ENCODE measurements at regions not wholly inside any gene's neighbourhood (a gene's known extent, or its start where the extent isn't known, plus 50 kb on each side); places are given as distances from the start of the nearest gene placed in this dataset.
"Not testable (repeated sequence)": the region's sequence is repeated elsewhere in the genome, so short reads cannot be mapped to it uniquely, and the experiment has no call there.

GRCh38 chr6:164078532-164079274 lies 664.2 kb downstream of the QKI start:
- Mint-ChIP-seq H3K4me3 (ENCODE audit: unreplicated experiment) (no peak overlapping the region), H3K27me3 (ENCODE audit: low read depth, unreplicated experiment) (peaks cover 5% of the 10 kb centered on the region), H3K27ac (ENCODE audit: unreplicated experiment) (no peak overlapping the region), H3K4me1 (ENCODE audit: low read depth, unreplicated experiment) (no peaks in the 10 kb centered on the region), H3K9me3 (ENCODE audit: unreplicated experiment) (peaks cover 2% of the 10 kb centered on the region), H3K36me3 (ENCODE audit: low read depth, unreplicated experiment) (no peaks in the 10 kb centered on the region)
- DNase-seq (ENCODE audit: low read depth): no peak
- H3K79me2 ChIP-seq (ENCODE audit: insufficient read depth, low read length): no peaks in the 10 kb centered on the region
- no peaks in the 10 kb centered on the region for H3K27me3 ChIP-seq (ENCODE audit: insufficient read depth, low read length)
- no peak overlapping the region for H3K27ac ChIP-seq (ENCODE audit: low read depth, low read length)
- H3K9me3 ChIP-seq (ENCODE audit: insufficient read depth, low read depth, low read length): no peaks in the 10 kb centered on the region
- H3K36me3 ChIP-seq (ENCODE audit: insufficient read depth, low read length): no peaks in the 10 kb centered on the region
- H4K20me1 ChIP-seq (ENCODE audit: insufficient read depth, low read length): no peaks in the 10 kb centered on the region
- no peak for FAIRE-seq
- H3K9ac ChIP-seq (ENCODE audit: low read length): no peak overlapping the region
- H2AFZ ChIP-seq (ENCODE audit: low read depth, low read length): no peak overlapping the region
- no peaks in the 10 kb centered on the region for H3K4me1 ChIP-seq (ENCODE audit: insufficient read depth, low read length)
- H3K4me2 ChIP-seq (ENCODE audit: low read length): no peak overlapping the region
- TF ChIP-seq EZH2 (IDR thresholded peaks at IDR 0.05; ENCODE audit: insufficient read depth, low read length): no peak
- no peak for TF ChIP-seq CTCF (IDR thresholded peaks at IDR 0.05; ENCODE audit: insufficient read depth, low read depth, low read length)
- H3K4me3 ChIP-seq (ENCODE audit: insufficient read depth, low read depth, low read length): no peak overlapping the region

GRCh38 chr6:164076818-164077532 lies 662.5 kb downstream of the QKI start:
- not testable (repeated sequence) for H3K4me3 Mint-ChIP-seq (ENCODE audit: unreplicated experiment); H3K4me1 Mint-ChIP-seq (ENCODE audit: low read depth, unreplicated experiment); H3K27me3 Mint-ChIP-seq (ENCODE audit: low read depth, unreplicated experiment); FAIRE-seq; H2AFZ ChIP-seq (ENCODE audit: low read depth, low read length); H3K9me3 Mint-ChIP-seq (ENCODE audit: unreplicated experiment); H3K4me3 ChIP-seq (ENCODE audit: insufficient read depth, low read depth, low read length); H3K27ac Mint-ChIP-seq (ENCODE audit: unreplicated experiment); H4K20me1 ChIP-seq (ENCODE audit: insufficient read depth, low read length); H3K36me3 ChIP-seq (ENCODE audit: insufficient read depth, low read length); H3K27me3 ChIP-seq (ENCODE audit: insufficient read depth, low read length); H3K9me3 ChIP-seq (ENCODE audit: insufficient read depth, low read depth, low read length); H3K9ac ChIP-seq (ENCODE audit: low read length); H3K36me3 Mint-ChIP-seq (ENCODE audit: low read depth, unreplicated experiment); H3K4me1 ChIP-seq (ENCODE audit: insufficient read depth, low read length); H3K4me2 ChIP-seq (ENCODE audit: low read length); DNase-seq (ENCODE audit: low read depth); H3K27ac ChIP-seq (ENCODE audit: low read depth, low read length); H3K79me2 ChIP-seq (ENCODE audit: insufficient read depth, low read length)

- Mint-ChIP-seq H3K9me3 (ENCODE audit: unreplicated experiment) (peaks cover 3% of the 10 kb centered on the region), H3K4me3 (ENCODE audit: unreplicated experiment) (no peak overlapping the region), H3K27ac (ENCODE audit: unreplicated experiment) (no peak overlapping the region), H3K36me3 (ENCODE audit: low read depth, unreplicated experiment) (no peaks in the 10 kb centered on the region), H3K4me1 (ENCODE audit: low read depth, unreplicated experiment) (no peaks in the 10 kb centered on the region), H3K27me3 (ENCODE audit: low read depth, unreplicated experiment) (peaks cover 5% of the 10 kb centered on the region)
- Histone ChIP-seq H3K27ac (ENCODE audit: low read depth, low read length) (no peak overlapping the region), H2AFZ (ENCODE audit: low read depth, low read length) (no peak overlapping the region), H3K4me1 (ENCODE audit: insufficient read depth, low read length) (no peaks in the 10 kb centered on the region), H3K4me3 (ENCODE audit: insufficient read depth, low read depth, low read length) (no peak overlapping the region), H4K20me1 (ENCODE audit: insufficient read depth, low read length) (no peaks in the 10 kb centered on the region), H3K4me2 (ENCODE audit: low read length) (no peak overlapping the region), H3K36me3 (ENCODE audit: insufficient read depth, low read length) (no peaks in the 10 kb centered on the region), H3K27me3 (ENCODE audit: insufficient read depth, low read length) (no peaks in the 10 kb centered on the region), H3K79me2 (ENCODE audit: insufficient read depth, low read length) (no peaks in the 10 kb centered on the region), H3K9ac (ENCODE audit: low read length) (no peak overlapping the region), H3K9me3 (ENCODE audit: insufficient read depth, low read depth, low read length) (no peaks in the 10 kb centered on the region)
- DNase-seq (ENCODE audit: low read depth) (no peak), FAIRE-seq (no peak)
- no peak for TF ChIP-seq EZH2 (IDR thresholded peaks at IDR 0.05; ENCODE audit: insufficient read depth, low read length)
- TF ChIP-seq CTCF (IDR thresholded peaks at IDR 0.05; ENCODE audit: insufficient read depth, low read depth, low read length): no peak
Measured at GRCh38 chr6:164075981-164076615, 661.6 kb downstream of the QKI start.
